Loucy (cell line): ENCODE measurements at regions not wholly inside any gene's neighbourhood (a gene's known extent, or its start where the extent isn't known, plus 50 kb on each side); places are given as distances from the start of the nearest gene placed in this dataset.
"Not testable (repeated sequence)": the region's sequence is repeated elsewhere in the genome, so short reads cannot be mapped to it uniquely, and the experiment has no call there.

Source experiments
- EZH2phosphoT487 ChIP-seq: fragments of 200-600 bp; IDR thresholded peaks from 2 replicates; pipeline ENCODE4 v1.6.1; 2018; ENCODE audit warnings: antibody characterized with exemption, mild to moderate bottlenecking, moderate library complexity, borderline replicate concordance
- TF ChIP-seq, protein P1 (sequence below): fragments of 200-600 bp; sonication (generic); conservative IDR thresholded peaks from 2 replicates; pipeline ENCODE4 v1.5.1; 2014; ENCODE audit warnings: mild to moderate bottlenecking, antibody characterized with exemption, low read length

DNA sequence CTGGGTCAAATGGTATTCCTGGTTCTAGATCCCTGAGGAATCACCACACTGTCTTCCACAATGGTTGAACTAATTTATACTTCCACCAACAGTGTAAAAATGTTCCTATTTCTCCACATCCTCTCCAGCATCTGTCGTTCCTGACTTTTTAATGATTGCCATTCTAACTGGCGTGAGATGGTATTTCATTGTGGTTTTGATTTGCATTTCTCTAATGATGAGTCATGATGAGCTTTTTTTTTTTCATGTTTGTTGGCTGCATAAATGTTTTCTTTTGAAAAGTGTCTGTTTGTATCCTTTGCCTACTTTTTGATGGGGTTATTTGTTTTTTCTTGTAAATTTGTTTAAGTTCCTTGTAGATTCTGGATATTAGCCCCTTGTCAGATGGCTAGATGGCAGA lies 214.4 kb upstream of the HS3ST1 start:
- TF ChIP-seq, protein P1, sequence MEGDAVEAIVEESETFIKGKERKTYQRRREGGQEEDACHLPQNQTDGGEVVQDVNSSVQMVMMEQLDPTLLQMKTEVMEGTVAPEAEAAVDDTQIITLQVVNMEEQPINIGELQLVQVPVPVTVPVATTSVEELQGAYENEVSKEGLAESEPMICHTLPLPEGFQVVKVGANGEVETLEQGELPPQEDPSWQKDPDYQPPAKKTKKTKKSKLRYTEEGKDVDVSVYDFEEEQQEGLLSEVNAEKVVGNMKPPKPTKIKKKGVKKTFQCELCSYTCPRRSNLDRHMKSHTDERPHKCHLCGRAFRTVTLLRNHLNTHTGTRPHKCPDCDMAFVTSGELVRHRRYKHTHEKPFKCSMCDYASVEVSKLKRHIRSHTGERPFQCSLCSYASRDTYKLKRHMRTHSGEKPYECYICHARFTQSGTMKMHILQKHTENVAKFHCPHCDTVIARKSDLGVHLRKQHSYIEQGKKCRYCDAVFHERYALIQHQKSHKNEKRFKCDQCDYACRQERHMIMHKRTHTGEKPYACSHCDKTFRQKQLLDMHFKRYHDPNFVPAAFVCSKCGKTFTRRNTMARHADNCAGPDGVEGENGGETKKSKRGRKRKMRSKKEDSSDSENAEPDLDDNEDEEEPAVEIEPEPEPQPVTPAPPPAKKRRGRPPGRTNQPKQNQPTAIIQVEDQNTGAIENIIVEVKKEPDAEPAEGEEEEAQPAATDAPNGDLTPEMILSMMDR: not testable (repeated sequence)
- not testable (repeated sequence) for TF ChIP-seq EZH2phosphoT487
